Tongue (tissue), 1 donor: ENCODE measurements at regions not wholly inside any gene's neighbourhood (a gene's known extent, or its start where the extent isn't known, plus 50 kb on each side); places are given as distances from the start of the nearest gene placed in this dataset.
A peak's percentile ranks its signal among the peaks of the same experiment; 100 is the strongest.
"Not testable (repeated sequence)": the region's sequence is repeated elsewhere in the genome, so short reads cannot be mapped to it uniquely, and the experiment has no call there.

Experiments
- DNase-seq: peaks from one replicate; pipeline ENCODE4 v3.0.0-alpha.2; 2015

GRCh38 chr1:208347191-208347590 lies 103.0 kb upstream of the PLXNA2 start:
- DNase-seq = no peak

- no peak for DNase-seq
Measured at GRCh38 chr1:208349694-208350330, 105.6 kb upstream of the PLXNA2 start.

- DNase-seq = no peak
Measured at GRCh38 chr1:208350815-208351214, 106.6 kb upstream of the PLXNA2 start.

GRCh38 chr1:208351838-208352237 lies 107.7 kb upstream of the PLXNA2 start:
- no peak for DNase-seq

- DNase-seq = not testable (repeated sequence)
Measured at GRCh38 chr1:208353797-208354196, 109.6 kb upstream of the PLXNA2 start.

- DNase-seq = no peak
Measured at GRCh38 chr1:208357644-208358507, 113.7 kb upstream of the PLXNA2 start.

GRCh38 chr1:208358651-208359050 lies 114.5 kb upstream of the PLXNA2 start:
- no peak for DNase-seq

GRCh38 chr1:208362011-208362410 lies 117.8 kb upstream of the PLXNA2 start:
- DNase-seq = no peak

- no peak for DNase-seq
Measured at GRCh38 chr1:208366559-208366958, 122.4 kb upstream of the PLXNA2 start.

- DNase-seq = no peak
Measured at GRCh38 chr1:208369045-208369444, 124.9 kb upstream of the PLXNA2 start.

GRCh38 chr1:208369658-208370057 lies 125.5 kb upstream of the PLXNA2 start:
- DNase-seq = no peak

- no peak for DNase-seq
Measured at GRCh38 chr1:208374391-208374941, 130.3 kb upstream of the PLXNA2 start.

- DNase-seq = no peak
Measured at GRCh38 chr1:208381481-208381880, 137.3 kb upstream of the PLXNA2 start.

- DNase-seq = peak; percentile 71
Measured at GRCh38 chr1:208387908-208388811, 144.0 kb upstream of the PLXNA2 start.

- DNase-seq = no peak
Measured at GRCh38 chr1:208393416-208393815, 149.2 kb upstream of the PLXNA2 start.

GRCh38 chr1:208393826-208394225 lies 149.6 kb upstream of the PLXNA2 start:
- DNase-seq = no peak

- DNase-seq = no peak
Measured at GRCh38 chr1:208397286-208397685, 153.1 kb upstream of the PLXNA2 start.

GRCh38 chr1:208405014-208405413 lies 160.8 kb upstream of the PLXNA2 start:
- DNase-seq = no peak

GRCh38 chr1:208409176-208409575 lies 165.0 kb upstream of the PLXNA2 start:
- no peak for DNase-seq

GRCh38 chr1:208410409-208410808 lies 166.2 kb upstream of the PLXNA2 start:
- DNase-seq = no peak

- no peak for DNase-seq
Measured at GRCh38 chr1:208413006-208413405, 168.8 kb upstream of the PLXNA2 start.

GRCh38 chr1:208418667-208419066 lies 174.5 kb upstream of the PLXNA2 start:
- DNase-seq = no peak
